ENCODE measurements at regions not wholly inside any gene's neighbourhood (a gene's known extent, or its start where the extent isn't known, plus 50 kb on each side); places are given as distances from the start of the nearest gene placed in this dataset.
A peak's percentile ranks its signal among the peaks of the same experiment; 100 is the strongest.

GRCh38 chr20:11018668-11019170 lies 344.9 kb upstream of the JAG1 start:
- H3K27ac Mint-ChIP-seq = no peak overlapping the region
- Histone ChIP-seq H3K4me2 (no peak overlapping the region), H3K36me3 (no peaks in the 10 kb centered on the region), H3F3A (ENCODE audit: low read depth) (no peaks in the 10 kb centered on the region), H3K27me3 (no peaks in the 10 kb centered on the region), H3K9me3 (ENCODE audit: low read depth) (no peaks in the 10 kb centered on the region), H4K20me1 (ENCODE audit: low read depth) (no peaks in the 10 kb centered on the region), H3K4me3 (no peak overlapping the region), H3K27ac (no peak overlapping the region), H3K9ac (no peak overlapping the region), H3K79me2 (ENCODE audit: low read depth) (no peaks in the 10 kb centered on the region), H3K4me1 (no peaks in the 10 kb centered on the region), H2AFZ (replicated peaks) (peak overlapping the region; percentile 35)
- no peaks in the 10 kb centered on the region for H3K36me3 Mint-ChIP-seq
- DNase-seq (ENCODE audit: low spot score) = no peak
- H3K4me1 Mint-ChIP-seq = no peaks in the 10 kb centered on the region
- peaks cover 2% of the 10 kb centered on the region for H3K9me3 Mint-ChIP-seq
- TF ChIP-seq EZH2 (IDR thresholded peaks at IDR 0.05) = no peak
- TF ChIP-seq, protein P1, sequence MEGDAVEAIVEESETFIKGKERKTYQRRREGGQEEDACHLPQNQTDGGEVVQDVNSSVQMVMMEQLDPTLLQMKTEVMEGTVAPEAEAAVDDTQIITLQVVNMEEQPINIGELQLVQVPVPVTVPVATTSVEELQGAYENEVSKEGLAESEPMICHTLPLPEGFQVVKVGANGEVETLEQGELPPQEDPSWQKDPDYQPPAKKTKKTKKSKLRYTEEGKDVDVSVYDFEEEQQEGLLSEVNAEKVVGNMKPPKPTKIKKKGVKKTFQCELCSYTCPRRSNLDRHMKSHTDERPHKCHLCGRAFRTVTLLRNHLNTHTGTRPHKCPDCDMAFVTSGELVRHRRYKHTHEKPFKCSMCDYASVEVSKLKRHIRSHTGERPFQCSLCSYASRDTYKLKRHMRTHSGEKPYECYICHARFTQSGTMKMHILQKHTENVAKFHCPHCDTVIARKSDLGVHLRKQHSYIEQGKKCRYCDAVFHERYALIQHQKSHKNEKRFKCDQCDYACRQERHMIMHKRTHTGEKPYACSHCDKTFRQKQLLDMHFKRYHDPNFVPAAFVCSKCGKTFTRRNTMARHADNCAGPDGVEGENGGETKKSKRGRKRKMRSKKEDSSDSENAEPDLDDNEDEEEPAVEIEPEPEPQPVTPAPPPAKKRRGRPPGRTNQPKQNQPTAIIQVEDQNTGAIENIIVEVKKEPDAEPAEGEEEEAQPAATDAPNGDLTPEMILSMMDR (IDR thresholded peaks at IDR 0.05) = no peak
- H3K4me3 Mint-ChIP-seq = no peak overlapping the region
- H3K27me3 Mint-ChIP-seq (ENCODE audit: insufficient read depth, low read depth) = no peaks in the 10 kb centered on the region

DNA sequence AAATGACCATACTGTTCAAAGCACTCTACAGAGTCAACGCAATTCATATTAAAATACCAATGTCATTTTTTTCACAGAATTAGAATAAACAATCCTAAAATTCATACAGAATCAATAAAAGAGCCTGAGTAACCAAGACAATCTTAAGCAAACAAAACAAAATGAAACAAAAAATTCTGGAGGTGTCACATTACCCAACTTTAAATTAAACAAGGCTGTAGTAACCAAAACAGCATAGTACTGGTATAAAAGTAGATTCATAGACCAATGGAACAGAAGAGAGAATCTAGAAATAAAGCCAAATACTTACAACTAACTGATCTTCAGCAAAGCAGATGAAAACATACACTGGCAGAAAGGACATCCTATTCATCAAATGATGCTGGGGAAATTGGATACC lies 346.9 kb upstream of the JAG1 start:
- H3K27me3 ChIP-seq = no peaks in the 10 kb centered on the region
- Mint-ChIP-seq H3K27ac (no peak overlapping the region), H3K27me3 (ENCODE audit: insufficient read depth, low read depth) (no peaks in the 10 kb centered on the region), H3K36me3 (no peaks in the 10 kb centered on the region), H3K4me1 (no peaks in the 10 kb centered on the region), H3K9me3 (peaks cover 6% of the 10 kb centered on the region), H3K4me3 (no peak overlapping the region)
- no peak overlapping the region for H3K4me3 ChIP-seq
- no peaks in the 10 kb centered on the region for H3K36me3 ChIP-seq
- H3K27ac ChIP-seq = no peak overlapping the region
- no peaks in the 10 kb centered on the region for H3K4me1 ChIP-seq
- H3K9me3 ChIP-seq (ENCODE audit: low read depth) = no peaks in the 10 kb centered on the region
- H3K4me2 ChIP-seq = no peak overlapping the region
- H2AFZ ChIP-seq (replicated peaks) = no peak overlapping the region
- no peak for TF ChIP-seq EZH2phosphoT487 (IDR thresholded peaks at IDR 0.05)
- TF ChIP-seq, protein P1 (IDR thresholded peaks at IDR 0.05) = no peak
- no peak for TF ChIP-seq EZH2 (IDR thresholded peaks at IDR 0.05)
- H4K20me1 ChIP-seq (ENCODE audit: low read depth) = no peaks in the 10 kb centered on the region
- DNase-seq (ENCODE audit: low spot score) = no peak
- H3K9ac ChIP-seq = no peak overlapping the region
- H3K79me2 ChIP-seq (ENCODE audit: low read depth) = no peaks in the 10 kb centered on the region
- H3F3A ChIP-seq (ENCODE audit: low read depth) = no peaks in the 10 kb centered on the region

DNA sequence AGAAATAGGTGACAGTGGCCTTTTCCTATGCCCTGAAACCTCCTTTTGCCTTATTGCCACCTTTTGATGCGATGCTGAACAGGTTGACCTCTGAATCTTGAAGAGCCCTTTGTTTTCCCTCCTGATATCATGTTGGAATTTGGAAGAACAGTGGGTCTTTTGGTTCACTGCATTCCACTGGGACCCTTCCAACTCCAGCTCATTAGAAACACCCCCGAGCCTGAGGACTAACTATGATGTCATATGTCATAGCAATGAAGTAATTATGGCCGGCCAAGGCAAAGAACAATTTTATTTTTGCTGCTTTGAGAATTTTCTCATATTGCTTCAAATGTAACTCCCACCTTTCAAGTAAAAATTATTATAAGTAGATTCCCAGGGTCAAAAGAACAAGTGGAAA lies 353.4 kb upstream of the JAG1 start:
- no peak overlapping the region for H3K27ac Mint-ChIP-seq
- H3F3A ChIP-seq (ENCODE audit: low read depth) = no peaks in the 10 kb centered on the region
- TF ChIP-seq EZH2phosphoT487 (IDR thresholded peaks at IDR 0.05) (no peak), EZH2 (IDR thresholded peaks at IDR 0.05) (no peak)
- TF ChIP-seq, protein P1 (IDR thresholded peaks at IDR 0.05) = no peak
- H3K9me3 ChIP-seq (ENCODE audit: low read depth) = no peaks in the 10 kb centered on the region
- DNase-seq (ENCODE audit: low spot score) = no peak
- no peak overlapping the region for H3K27ac ChIP-seq
- no peak overlapping the region for H2AFZ ChIP-seq (replicated peaks)
- no peaks in the 10 kb centered on the region for H3K4me1 Mint-ChIP-seq
- no peaks in the 10 kb centered on the region for H3K36me3 Mint-ChIP-seq
- H3K4me2 ChIP-seq = no peak overlapping the region
- no peak overlapping the region for H3K4me3 Mint-ChIP-seq
- H3K27me3 Mint-ChIP-seq (ENCODE audit: insufficient read depth, low read depth) = peaks cover 7% of the 10 kb centered on the region
- H4K20me1 ChIP-seq (ENCODE audit: low read depth) = no peaks in the 10 kb centered on the region
- H3K9ac ChIP-seq = no peak overlapping the region
- no peaks in the 10 kb centered on the region for H3K4me1 ChIP-seq
- no peak overlapping the region for H3K4me3 ChIP-seq
- peaks cover 12% of the 10 kb centered on the region for H3K9me3 Mint-ChIP-seq
- no peaks in the 10 kb centered on the region for H3K36me3 ChIP-seq
- H3K79me2 ChIP-seq (ENCODE audit: low read depth) = no peaks in the 10 kb centered on the region
- no peaks in the 10 kb centered on the region for H3K27me3 ChIP-seq
